ENCODE measurements at regions not wholly inside any gene's neighbourhood (a gene's known extent, or its start where the extent isn't known, plus 50 kb on each side); places are given as distances from the start of the nearest gene placed in this dataset.

- TF ChIP-seq ATF2 (CRISPR knock-in tag; IDR thresholded peaks at IDR 0.05; ENCODE audit: borderline replicate concordance, low read depth) = no peak
- TF ChIP-seq, protein P1, sequence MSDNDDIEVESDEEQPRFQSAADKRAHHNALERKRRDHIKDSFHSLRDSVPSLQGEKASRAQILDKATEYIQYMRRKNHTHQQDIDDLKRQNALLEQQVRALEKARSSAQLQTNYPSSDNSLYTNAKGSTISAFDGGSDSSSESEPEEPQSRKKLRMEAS (CRISPR knock-in tag; IDR thresholded peaks at IDR 0.05) = no peak
- TF ChIP-seq KAT7 (CRISPR knock-in tag; IDR thresholded peaks at IDR 0.05; ENCODE audit: borderline replicate concordance) = no peak
- TF ChIP-seq, protein P2, sequence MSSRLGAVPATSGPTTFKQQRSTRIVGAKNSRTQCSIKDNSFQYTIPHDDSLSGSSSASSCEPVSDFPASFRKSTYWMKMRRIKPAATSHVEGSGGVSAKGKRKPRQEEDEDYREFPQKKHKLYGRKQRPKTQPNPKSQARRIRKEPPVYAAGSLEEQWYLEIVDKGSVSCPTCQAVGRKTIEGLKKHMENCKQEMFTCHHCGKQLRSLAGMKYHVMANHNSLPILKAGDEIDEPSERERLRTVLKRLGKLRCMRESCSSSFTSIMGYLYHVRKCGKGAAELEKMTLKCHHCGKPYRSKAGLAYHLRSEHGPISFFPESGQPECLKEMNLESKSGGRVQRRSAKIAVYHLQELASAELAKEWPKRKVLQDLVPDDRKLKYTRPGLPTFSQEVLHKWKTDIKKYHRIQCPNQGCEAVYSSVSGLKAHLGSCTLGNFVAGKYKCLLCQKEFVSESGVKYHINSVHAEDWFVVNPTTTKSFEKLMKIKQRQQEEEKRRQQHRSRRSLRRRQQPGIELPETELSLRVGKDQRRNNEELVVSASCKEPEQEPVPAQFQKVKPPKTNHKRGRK (CRISPR knock-in tag; IDR thresholded peaks at IDR 0.05; ENCODE audit: borderline replicate concordance) = no peak
- TF ChIP-seq, protein P3, sequence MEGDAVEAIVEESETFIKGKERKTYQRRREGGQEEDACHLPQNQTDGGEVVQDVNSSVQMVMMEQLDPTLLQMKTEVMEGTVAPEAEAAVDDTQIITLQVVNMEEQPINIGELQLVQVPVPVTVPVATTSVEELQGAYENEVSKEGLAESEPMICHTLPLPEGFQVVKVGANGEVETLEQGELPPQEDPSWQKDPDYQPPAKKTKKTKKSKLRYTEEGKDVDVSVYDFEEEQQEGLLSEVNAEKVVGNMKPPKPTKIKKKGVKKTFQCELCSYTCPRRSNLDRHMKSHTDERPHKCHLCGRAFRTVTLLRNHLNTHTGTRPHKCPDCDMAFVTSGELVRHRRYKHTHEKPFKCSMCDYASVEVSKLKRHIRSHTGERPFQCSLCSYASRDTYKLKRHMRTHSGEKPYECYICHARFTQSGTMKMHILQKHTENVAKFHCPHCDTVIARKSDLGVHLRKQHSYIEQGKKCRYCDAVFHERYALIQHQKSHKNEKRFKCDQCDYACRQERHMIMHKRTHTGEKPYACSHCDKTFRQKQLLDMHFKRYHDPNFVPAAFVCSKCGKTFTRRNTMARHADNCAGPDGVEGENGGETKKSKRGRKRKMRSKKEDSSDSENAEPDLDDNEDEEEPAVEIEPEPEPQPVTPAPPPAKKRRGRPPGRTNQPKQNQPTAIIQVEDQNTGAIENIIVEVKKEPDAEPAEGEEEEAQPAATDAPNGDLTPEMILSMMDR (IDR thresholded peaks at IDR 0.05) = no peak
- TF ChIP-seq ETV6 (CRISPR knock-in tag; IDR thresholded peaks at IDR 0.05) = no peak
- no peak for TF ChIP-seq ARID4B (CRISPR knock-in tag; IDR thresholded peaks at IDR 0.05; ENCODE audit: borderline replicate concordance)
Observed at GRCh38 chr18:7479756-7480155, 87.4 kb upstream of the PTPRM start.
